Adrenal gland (tissue), 5 donors: ENCODE measurements at regions not wholly inside any gene's neighbourhood (a gene's known extent, or its start where the extent isn't known, plus 50 kb on each side); places are given as distances from the start of the nearest gene placed in this dataset.

ENCODE experiments used
- POLR2A ChIP-seq, 2 donors: fragments of 450-650 bp; IDR thresholded peaks; one replicate each; pipeline ENCODE4 v1.6.1; 2017; ENCODE audit warnings: antibody characterized with exemption in 2 of 2, mild to moderate bottlenecking in 2 of 2, moderate library complexity in 1 of 2
- TF ChIP-seq, protein P1 (sequence below), 6 experiments: fragments of 450-650 bp in 4 of 6; fragments of 200-600 bp in 2 of 6; sonication (generic) in 1 of 6; IDR thresholded peaks; 1 replicate in 5 of 6; 2 replicates in 1 of 6; pipeline versions ENCODE4 v1.5.1 to v1.8.0; 2016 to 2021; ENCODE audit warnings: antibody characterized with exemption in 6 of 6, mild to moderate bottlenecking in 2 of 6, moderate library complexity in 1 of 6
- donor health status: DM: no; HTN: no; CAD: no.

DNA sequence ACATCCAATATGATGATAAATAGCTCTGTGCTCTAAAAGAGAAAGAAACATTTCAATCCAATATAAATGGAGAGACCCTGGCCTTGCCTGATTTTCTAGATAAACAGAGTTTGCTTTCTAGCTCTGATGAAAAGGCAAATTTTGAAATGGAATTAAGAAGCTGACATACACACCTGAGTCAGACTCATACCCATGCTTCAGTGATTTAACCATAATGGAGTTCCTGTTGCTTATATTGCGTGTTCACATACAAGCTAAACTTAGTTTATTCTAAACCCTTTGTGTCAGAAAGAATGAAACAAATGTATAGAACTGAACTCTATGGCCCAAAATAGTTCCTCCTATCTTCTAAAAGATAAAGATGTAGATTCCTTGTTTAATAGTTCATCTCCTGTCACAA lies 760.8 kb upstream of the ARPP21 start:
- TF ChIP-seq, protein P1, sequence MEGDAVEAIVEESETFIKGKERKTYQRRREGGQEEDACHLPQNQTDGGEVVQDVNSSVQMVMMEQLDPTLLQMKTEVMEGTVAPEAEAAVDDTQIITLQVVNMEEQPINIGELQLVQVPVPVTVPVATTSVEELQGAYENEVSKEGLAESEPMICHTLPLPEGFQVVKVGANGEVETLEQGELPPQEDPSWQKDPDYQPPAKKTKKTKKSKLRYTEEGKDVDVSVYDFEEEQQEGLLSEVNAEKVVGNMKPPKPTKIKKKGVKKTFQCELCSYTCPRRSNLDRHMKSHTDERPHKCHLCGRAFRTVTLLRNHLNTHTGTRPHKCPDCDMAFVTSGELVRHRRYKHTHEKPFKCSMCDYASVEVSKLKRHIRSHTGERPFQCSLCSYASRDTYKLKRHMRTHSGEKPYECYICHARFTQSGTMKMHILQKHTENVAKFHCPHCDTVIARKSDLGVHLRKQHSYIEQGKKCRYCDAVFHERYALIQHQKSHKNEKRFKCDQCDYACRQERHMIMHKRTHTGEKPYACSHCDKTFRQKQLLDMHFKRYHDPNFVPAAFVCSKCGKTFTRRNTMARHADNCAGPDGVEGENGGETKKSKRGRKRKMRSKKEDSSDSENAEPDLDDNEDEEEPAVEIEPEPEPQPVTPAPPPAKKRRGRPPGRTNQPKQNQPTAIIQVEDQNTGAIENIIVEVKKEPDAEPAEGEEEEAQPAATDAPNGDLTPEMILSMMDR (IDR thresholded peaks at IDR 0.05): no peak
- TF ChIP-seq POLR2A (IDR thresholded peaks at IDR 0.05): no peak
